Islet precursor cell (in vitro differentiated cells): ENCODE measurements at regions not wholly inside any gene's neighbourhood (a gene's known extent, or its start where the extent isn't known, plus 50 kb on each side); places are given as distances from the start of the nearest gene placed in this dataset.

Experiments
- DNase-seq: peaks from one replicate; pipeline ENCODE4 v3.0.0-alpha.2; 2018

DNA sequence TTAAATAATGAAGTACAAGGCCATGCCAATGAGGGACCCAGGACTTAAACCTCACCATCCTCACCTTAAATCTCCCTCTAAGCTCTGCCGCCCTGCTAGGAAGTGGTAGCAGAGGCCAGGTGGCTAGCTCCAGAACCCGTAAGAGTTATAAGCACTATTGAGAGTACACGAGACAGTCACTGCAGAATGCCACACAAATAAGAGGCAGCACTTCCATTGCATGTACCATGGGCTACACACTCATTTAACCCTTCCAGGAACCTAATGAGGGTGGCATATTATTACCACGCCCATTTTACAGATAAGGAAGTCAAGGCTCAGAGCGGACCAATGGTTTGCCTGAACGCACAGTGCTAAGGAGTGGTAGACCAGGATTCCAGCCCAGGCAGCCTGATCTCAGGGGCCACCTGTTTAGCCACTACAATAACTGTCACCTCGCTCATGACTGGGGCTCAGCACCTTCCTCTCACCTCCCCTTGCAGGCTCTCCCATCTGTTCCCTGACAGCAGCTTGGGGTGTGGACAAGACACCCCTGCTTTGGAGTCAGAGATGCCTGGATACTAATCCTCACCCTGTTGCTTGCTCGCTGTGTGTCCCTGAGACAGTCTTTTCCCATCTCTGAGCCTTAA is 54.8 kb upstream of the ID3 start:
- DNase-seq = no peak

DNA sequence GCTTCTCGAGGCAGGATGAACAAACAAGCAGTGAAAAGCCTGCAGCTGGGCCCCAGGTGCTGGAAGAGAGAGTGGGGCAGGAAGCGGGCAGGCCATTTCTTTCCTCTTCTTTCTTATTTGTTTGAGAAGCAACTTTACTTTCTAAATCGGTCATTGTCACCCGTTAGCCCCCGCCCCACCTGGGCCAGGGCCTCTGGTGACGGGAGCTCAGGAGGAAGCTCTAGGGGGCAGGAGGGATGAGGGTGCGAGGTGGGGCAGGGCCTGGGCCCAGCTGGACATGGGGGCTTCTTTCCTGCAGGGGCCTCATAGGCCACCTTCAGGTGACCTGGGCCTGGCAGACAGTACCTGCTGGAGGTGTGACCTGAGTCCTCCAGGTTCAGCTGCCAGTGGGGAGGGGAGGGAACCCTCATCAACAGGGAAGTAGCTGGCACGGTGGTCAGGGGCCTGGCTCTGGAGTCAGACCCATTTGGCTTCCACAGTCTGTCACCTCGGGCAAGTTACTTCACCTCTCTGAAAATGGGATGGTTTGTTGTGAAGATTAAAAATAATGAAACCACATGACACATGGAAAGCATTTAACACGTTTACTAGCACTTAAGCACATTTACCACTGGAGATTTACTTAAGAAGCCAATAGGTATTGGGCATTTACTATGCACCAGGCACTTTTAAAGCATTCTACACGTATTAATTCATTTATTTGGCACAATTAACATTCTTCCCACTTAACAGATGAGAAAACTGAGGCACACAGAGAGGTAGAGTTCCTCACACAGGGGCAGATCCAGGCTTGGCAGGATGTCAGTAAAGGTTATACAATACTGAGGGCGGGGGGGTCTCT is 54.1 kb upstream of the ID3 start:
- DNase-seq = no peak

DNA sequence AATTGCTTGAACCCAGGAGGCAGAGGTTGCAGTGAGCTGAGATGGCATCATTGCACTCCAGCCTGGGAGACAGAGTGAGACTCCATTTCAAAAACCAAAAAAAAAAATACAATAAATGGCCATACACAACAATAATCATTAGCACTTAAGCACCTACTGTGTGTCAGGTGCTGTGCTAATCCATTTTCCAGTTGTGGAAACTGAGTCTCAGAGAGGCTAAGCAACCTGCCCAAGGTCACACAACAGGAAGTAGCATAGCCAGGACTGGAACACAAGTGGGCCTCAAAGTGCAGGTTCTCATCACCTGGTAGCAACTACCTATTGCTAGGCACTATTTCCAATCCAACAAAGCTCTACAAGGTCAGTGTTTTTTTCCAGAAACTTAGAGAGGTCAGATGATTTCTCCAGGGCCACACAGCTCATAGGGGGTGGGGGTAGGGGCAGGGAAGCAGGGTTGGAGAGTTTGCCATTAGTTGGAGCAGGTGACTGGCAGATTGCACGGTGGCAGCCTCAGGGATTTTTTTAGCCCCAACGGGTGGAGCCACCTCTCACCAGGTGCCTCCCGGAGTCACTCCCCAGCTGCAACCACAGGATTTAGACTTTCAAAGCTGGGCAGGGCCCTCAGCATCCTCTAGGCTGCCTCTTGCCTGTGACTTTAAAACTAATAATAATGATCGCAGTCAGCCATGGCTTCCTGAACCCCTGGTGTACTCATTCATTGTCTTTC is 52.5 kb upstream of the ID3 start:
- no peak for DNase-seq

DNA sequence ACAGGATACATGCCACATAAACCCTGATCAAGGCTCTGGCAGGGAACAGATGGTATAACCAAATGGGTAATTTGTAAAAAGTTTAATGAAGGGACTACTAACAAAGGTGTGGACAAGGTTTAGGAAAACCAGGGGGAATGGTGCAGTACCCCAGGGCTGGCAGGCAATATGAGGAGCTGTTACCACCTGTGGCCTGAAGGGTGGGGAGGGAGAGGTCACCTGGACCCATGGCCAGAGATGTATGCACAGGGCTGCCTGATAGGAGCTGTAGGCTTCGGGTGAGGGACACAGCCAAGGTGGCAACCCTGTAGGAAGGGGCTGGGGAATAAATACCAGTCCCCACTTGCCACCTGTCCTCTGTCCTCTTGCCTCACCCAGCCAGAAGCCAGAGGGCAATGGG is 51.4 kb upstream of the ID3 start:
- no peak for DNase-seq

DNA sequence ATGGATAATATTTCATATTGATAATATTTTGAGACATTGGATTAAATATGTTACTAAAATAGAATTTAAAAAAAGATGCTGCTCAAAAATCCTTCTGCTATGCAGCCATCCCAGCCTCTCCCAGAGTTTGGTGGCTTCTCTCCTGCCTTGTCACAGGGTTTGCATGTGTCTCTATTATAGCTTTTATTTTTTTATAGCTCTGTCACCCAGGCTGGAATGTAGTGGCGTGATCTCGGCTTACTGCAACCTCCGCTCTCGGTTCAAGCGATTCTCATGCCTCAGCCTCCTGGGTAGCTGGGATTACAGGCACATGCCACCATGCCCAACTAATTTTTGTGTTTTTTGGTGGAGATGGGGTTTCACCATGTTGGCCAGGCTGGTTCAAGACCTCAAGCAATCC is 50.7 kb upstream of the ID3 start:
- DNase-seq = no peak
